ENCODE measurements at regions not wholly inside any gene's neighbourhood (a gene's known extent, or its start where the extent isn't known, plus 50 kb on each side); places are given as distances from the start of the nearest gene placed in this dataset.

DNA sequence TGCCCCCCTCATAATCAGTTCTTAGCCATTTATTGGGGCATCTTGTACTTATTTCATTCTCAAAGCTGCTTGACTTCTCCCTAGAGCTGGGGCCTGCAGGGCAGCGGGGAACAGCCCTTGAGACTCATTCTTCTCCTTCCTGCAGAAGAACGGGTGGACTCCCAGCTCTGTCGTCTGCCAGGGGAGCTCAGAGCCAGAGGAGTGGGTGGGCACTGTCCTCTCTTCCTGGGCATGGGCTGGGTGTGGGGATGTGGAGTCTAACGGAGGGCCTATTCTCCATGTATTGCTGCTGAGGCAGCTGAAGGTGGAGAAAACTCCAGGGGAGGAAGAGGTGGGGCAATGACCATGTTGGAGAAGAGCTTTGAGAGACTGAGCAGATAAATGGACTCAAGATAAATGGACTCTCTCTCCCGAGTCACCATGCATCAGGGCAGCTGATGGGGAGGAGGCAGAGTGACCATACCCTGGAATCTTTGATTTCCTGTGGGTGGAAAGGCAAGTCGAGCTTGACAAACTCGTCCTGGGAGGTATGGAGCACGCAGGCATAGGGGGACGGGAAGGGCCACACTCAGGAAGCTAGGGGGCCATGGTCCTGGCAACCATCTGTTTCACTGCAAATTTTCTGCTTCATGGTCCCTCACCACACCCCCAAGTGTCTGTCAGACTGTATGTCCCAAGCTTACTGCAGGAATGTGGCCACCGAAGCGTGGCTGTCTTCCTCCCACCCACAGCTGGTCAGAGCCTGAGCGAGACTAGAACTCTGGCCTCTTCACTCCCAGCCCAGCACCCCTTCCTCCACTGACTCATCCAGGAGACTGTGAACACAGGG is 56.9 kb upstream of the ATP2B4 start:
- H3K36me3 Mint-ChIP-seq (ENCODE audit: insufficient read depth, unreplicated experiment), result no peaks in the 10 kb centered on the region
- peaks cover 8% of the 10 kb centered on the region for H3K4me1 Mint-ChIP-seq (ENCODE audit: insufficient read depth, unreplicated experiment)
- H3K27ac Mint-ChIP-seq (ENCODE audit: low read depth, unreplicated experiment), result no peak overlapping the region
- intact Hi-C loops (cut with micrococcal nuclease), result no loop called here
- TF ChIP-seq, protein P1, sequence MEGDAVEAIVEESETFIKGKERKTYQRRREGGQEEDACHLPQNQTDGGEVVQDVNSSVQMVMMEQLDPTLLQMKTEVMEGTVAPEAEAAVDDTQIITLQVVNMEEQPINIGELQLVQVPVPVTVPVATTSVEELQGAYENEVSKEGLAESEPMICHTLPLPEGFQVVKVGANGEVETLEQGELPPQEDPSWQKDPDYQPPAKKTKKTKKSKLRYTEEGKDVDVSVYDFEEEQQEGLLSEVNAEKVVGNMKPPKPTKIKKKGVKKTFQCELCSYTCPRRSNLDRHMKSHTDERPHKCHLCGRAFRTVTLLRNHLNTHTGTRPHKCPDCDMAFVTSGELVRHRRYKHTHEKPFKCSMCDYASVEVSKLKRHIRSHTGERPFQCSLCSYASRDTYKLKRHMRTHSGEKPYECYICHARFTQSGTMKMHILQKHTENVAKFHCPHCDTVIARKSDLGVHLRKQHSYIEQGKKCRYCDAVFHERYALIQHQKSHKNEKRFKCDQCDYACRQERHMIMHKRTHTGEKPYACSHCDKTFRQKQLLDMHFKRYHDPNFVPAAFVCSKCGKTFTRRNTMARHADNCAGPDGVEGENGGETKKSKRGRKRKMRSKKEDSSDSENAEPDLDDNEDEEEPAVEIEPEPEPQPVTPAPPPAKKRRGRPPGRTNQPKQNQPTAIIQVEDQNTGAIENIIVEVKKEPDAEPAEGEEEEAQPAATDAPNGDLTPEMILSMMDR (IDR thresholded peaks at IDR 0.05; ENCODE audit: unreplicated experiment), result no peak
- H3K4me3 Mint-ChIP-seq (ENCODE audit: unreplicated experiment), result no peak overlapping the region
- no peaks in the 10 kb centered on the region for H3K9me3 Mint-ChIP-seq (ENCODE audit: unreplicated experiment)
- ChIA-PET CTCF (interaction anchor here (0.6 to 1.3 kb wide), 3 partner anchors 14 to 82 kb away, joined by 3 to 8 read pairs (median 7); no protein-coding TSS in a partner anchor), POLR2A (interaction anchor here (0.7 to 1.0 kb wide), 2 partner anchors 10 to 20 kb away, joined by 3 read pairs; no protein-coding TSS in a partner anchor)
- no peaks in the 10 kb centered on the region for H3K27me3 Mint-ChIP-seq (ENCODE audit: insufficient read depth, unreplicated experiment)
- BruUV-seq (replicated peaks), result no TSS peak
- DNase-seq (ENCODE audit: unreplicated experiment), result no peak

DNA sequence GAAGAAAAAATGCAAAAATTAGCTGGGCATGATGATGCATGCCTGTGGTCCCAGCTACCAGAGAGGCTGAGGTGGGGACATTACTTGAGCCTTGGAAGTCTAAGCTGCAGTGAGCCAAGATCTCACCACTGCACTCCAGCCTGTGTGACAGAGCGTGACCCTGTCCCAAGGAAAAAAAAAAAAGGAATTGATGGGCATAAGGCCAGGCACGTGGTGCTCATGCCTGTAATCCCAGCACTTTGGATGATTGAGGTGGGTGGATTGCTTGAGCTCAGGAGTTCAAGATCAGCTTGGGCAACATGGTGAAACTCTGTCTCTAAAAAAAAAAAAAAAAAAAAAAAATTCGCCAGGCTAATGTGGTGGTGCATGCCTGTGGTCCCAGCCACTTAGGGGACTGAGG is 55.8 kb upstream of the ATP2B4 start:
- no TSS peak for BruUV-seq (replicated peaks)
- intact Hi-C loops (cut with micrococcal nuclease), result no loop called here
- CTCF ChIA-PET, result interaction anchor here (0.6 to 1.2 kb wide), 4 partner anchors 8 to 799 kb away, joined by 3 to 7 read pairs (median 3); no protein-coding TSS in a partner anchor

DNA sequence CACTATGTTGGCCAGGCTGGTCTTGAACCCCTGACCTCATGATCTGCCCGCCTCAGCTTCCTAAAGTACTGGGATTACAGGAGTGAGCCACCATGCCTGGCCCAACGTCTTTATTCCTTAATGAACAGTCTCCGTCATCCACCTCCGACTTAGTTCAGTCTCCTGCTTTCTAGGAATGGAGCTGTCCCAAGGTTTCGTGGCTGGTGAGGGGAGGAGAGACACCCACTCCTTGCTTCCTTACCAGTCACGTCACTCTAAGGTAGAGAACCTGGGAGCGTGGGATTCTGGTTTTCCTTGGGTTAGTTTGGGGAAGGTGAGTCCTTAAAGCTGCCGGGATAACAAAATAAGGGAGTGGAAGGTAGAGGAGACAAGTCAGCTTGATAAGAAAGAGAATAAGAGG is 55.0 kb upstream of the ATP2B4 start:
- H3K9me3 Mint-ChIP-seq (ENCODE audit: unreplicated experiment), result no peaks in the 10 kb centered on the region

More for the DNA sequence above, 55.8 kb upstream of the ATP2B4 start:
- no peak overlapping the region for H3K4me3 Mint-ChIP-seq (ENCODE audit: unreplicated experiment)
- TF ChIP-seq, protein P1 (IDR thresholded peaks at IDR 0.05; ENCODE audit: unreplicated experiment), result no peak
- POLR2A ChIA-PET, result no interaction called here
- DNase-seq (ENCODE audit: unreplicated experiment), result no peak
- H3K36me3 Mint-ChIP-seq (ENCODE audit: insufficient read depth, unreplicated experiment), result no peaks in the 10 kb centered on the region
- peaks cover 8% of the 10 kb centered on the region for H3K4me1 Mint-ChIP-seq (ENCODE audit: insufficient read depth, unreplicated experiment)
- no peaks in the 10 kb centered on the region for H3K9me3 Mint-ChIP-seq (ENCODE audit: unreplicated experiment)
- no peak overlapping the region for H3K27ac Mint-ChIP-seq (ENCODE audit: low read depth, unreplicated experiment)
- H3K27me3 Mint-ChIP-seq (ENCODE audit: insufficient read depth, unreplicated experiment), result no peaks in the 10 kb centered on the region

DNA sequence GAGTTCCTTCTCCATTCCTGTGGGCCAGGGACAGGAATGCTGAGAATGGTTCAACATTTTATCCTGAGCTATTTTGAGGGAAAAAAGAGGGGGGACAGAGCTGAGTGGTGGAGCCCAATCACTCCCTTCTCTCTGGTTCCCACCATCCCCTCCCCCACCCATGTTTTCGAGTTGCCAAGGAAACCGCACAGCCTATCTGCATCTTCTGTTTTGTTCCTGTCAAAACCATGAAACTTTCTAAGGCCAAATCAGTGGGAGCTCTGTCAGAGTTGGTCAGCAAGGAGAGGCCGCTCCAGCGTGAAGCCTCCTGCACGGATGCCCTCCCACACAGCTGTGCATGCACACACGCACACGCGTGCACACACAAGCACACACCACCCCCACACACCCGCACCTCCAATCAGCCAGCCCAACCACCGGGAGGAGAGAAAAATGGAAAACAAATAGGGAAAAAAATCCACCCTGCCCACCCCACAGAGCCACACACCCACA is 54.5 kb upstream of the ATP2B4 start:
- Mint-ChIP-seq H3K9me3 (ENCODE audit: unreplicated experiment) (no peaks in the 10 kb centered on the region), H3K36me3 (ENCODE audit: insufficient read depth, unreplicated experiment) (no peaks in the 10 kb centered on the region), H3K4me3 (ENCODE audit: unreplicated experiment) (no peak overlapping the region), H3K4me1 (ENCODE audit: insufficient read depth, unreplicated experiment) (peaks cover 8% of the 10 kb centered on the region), H3K27ac (ENCODE audit: low read depth, unreplicated experiment) (no peak overlapping the region), H3K27me3 (ENCODE audit: insufficient read depth, unreplicated experiment) (no peaks in the 10 kb centered on the region)
- TF ChIP-seq, protein P1 (IDR thresholded peaks at IDR 0.05; ENCODE audit: unreplicated experiment), result no peak
- CTCF ChIA-PET, result interaction anchor here (1.2 kb wide), 1 partner anchor 14 kb away, joined by 3 read pairs; no protein-coding TSS in a partner anchor
- BruUV-seq (replicated peaks), result no TSS peak
- intact Hi-C loops (cut with micrococcal nuclease), result no loop called here
- DNase-seq (ENCODE audit: unreplicated experiment), result no peak
- POLR2A ChIA-PET, result interaction anchor here (0.7 kb wide), 1 partner anchor 45 kb away, joined by 3 read pairs; no protein-coding TSS in a partner anchor

More for the DNA sequence above, 55.0 kb upstream of the ATP2B4 start:
- CTCF ChIA-PET, result interaction anchor here (1.2 kb wide), 1 partner anchor 14 kb away, joined by 3 read pairs; no protein-coding TSS in a partner anchor
- TF ChIP-seq, protein P1 (IDR thresholded peaks at IDR 0.05; ENCODE audit: unreplicated experiment), result no peak
- Mint-ChIP-seq H3K27ac (ENCODE audit: low read depth, unreplicated experiment) (no peak overlapping the region), H3K36me3 (ENCODE audit: insufficient read depth, unreplicated experiment) (no peaks in the 10 kb centered on the region), H3K27me3 (ENCODE audit: insufficient read depth, unreplicated experiment) (no peaks in the 10 kb centered on the region), H3K4me1 (ENCODE audit: insufficient read depth, unreplicated experiment) (peaks cover 8% of the 10 kb centered on the region), H3K4me3 (ENCODE audit: unreplicated experiment) (no peak overlapping the region)
- no TSS peak for BruUV-seq (replicated peaks)
- POLR2A ChIA-PET, result interaction anchor here (0.7 kb wide), 1 partner anchor 44 kb away, joined by 3 read pairs; no protein-coding TSS in a partner anchor
- DNase-seq (ENCODE audit: unreplicated experiment), result no peak
- intact Hi-C loops (cut with micrococcal nuclease), result no loop called here

All from MCF 10A (cell line).